ENCODE measurements at regions not wholly inside any gene's neighbourhood (a gene's known extent, or its start where the extent isn't known, plus 50 kb on each side); places are given as distances from the start of the nearest gene placed in this dataset.

- TF ChIP-seq AFF4 (CRISPR knock-in tag; IDR thresholded peaks at IDR 0.05) (0 out of 2 replicates have a peak, but pooled peaks have one; percentile 63), NR2C1 (IDR thresholded peaks at IDR 0.05) (no peak), NR2C1 (tag; IDR thresholded peaks at IDR 0.05) (no peak), CC2D1A (IDR thresholded peaks at IDR 0.05) (no peak), CHD1 (IDR thresholded peaks at IDR 0.05; ENCODE audit: low read length) (no peak), SRF (CRISPR knock-in tag; IDR thresholded peaks at IDR 0.05) (no peak), MIER1 (IDR thresholded peaks at IDR 0.05; ENCODE audit: low read depth) (no peak), ZBTB7A (IDR thresholded peaks at IDR 0.05; ENCODE audit: borderline replicate concordance, control insufficient read depth, low read depth, low read length) (no peak), ZNF778 (CRISPR knock-in tag; IDR thresholded peaks at IDR 0.05) (no peak), FOXO4 (CRISPR knock-in tag; IDR thresholded peaks at IDR 0.05) (no peak), KLF13 (tag; IDR thresholded peaks at IDR 0.05; ENCODE audit: borderline replicate concordance, low read depth) (no peak), GTF2F1 (IDR thresholded peaks at IDR 0.05; ENCODE audit: low read depth, low read length) (no peak), TFE3 (CRISPR knock-in tag; IDR thresholded peaks at IDR 0.05) (peak; percentile 95), BRF2 (IDR thresholded peaks at IDR 0.05; ENCODE audit: borderline replicate concordance, insufficient read depth, insufficient read length) (no peak), ARID3B (CRISPR knock-in tag; IDR thresholded peaks at IDR 0.05; ENCODE audit: borderline replicate concordance) (peak; percentile 90; the same call in 1 of the 2 replicates), E2F4 (CRISPR knock-in tag; IDR thresholded peaks at IDR 0.05; ENCODE audit: low read depth) (no peak), THAP7 (CRISPR knock-in tag; IDR thresholded peaks at IDR 0.05) (no peak)
Observed at GRCh38 chr1:234755449-234755863, 145.5 kb upstream of the IRF2BP2 start (continued).

All from K562 (cell line).